Psoas muscle (tissue), 7 donors: ENCODE measurements at regions not wholly inside any gene's neighbourhood (a gene's known extent, or its start where the extent isn't known, plus 50 kb on each side); places are given as distances from the start of the nearest gene placed in this dataset.

Source experiments
- ATAC-seq, 4 donors: fragments of 200-7000 bp; cut with Tn5 transposase; one replicate each; pipeline ENCODE4 v1.9.1; 2020; ENCODE audit warnings: moderate library complexity in 3 of 4, mild to moderate bottlenecking in 2 of 4
- DNase-seq, 2 donors: peaks; one replicate each; pipeline ENCODE4 v3.0.0-alpha.2; 2020
- H3K27ac ChIP-seq: fragments of 200-600 bp; one replicate; pipeline ENCODE4 v1.8.0; 2022
- H3K27me3 ChIP-seq, 3 donors: fragments of 200-600 bp in 1 of 3; one replicate each; pipeline versions ENCODE4 v1.6.1 to v1.8.0; 2013 to 2022; ENCODE audit warnings: low read length in 2 of 3, mild to moderate bottlenecking in 2 of 3, moderate library complexity in 1 of 3; ENCODE audit not compliant: insufficient read depth in 3 of 3
- H3K36me3 ChIP-seq, 2 donors: fragments of 200-600 bp in 1 of 2; one replicate each; pipeline versions ENCODE4 v1.6.1 to v1.8.0; 2013 to 2022; ENCODE audit warnings: low read depth in 1 of 2, mild to moderate bottlenecking in 1 of 2, moderate library complexity in 1 of 2; ENCODE audit not compliant: insufficient read depth in 1 of 2
- H3K4me1 ChIP-seq: fragments of 200-600 bp; one replicate; pipeline ENCODE4 v1.8.0; 2022
- H3K4me3 ChIP-seq: fragments of 200-600 bp; one replicate; pipeline ENCODE4 v1.8.0; 2022; ENCODE audit warnings: mild to moderate bottlenecking
- H3K9me3 ChIP-seq: fragments of 200-600 bp; one replicate; pipeline ENCODE4 v1.8.0; 2022
- WGBS, 3 donors: extraction: QIAGEN DNeasy Blood & Tissue Kit; methylation state at CpG; one replicate each; pipeline versions ENCODE4 v1.1.6 to v1.1.7; 2013; 5-methylcytosine and 5-hydroxymethylcytosine counted together
- intact Hi-C, 2 donors: fragments of 100-400 bp; cut with DNase I; formaldehyde crosslinking; loops; one replicate each; pipeline versions ENCODE4 v1.11.0 to v1.14.2; 2022
- TF ChIP-seq, protein P1 (sequence below): fragments of 200-600 bp; IDR thresholded peaks from one replicate; pipeline ENCODE4 v1.8.0; 2022; ENCODE audit warnings: antibody characterized with exemption
- donor health status: healthy with polysubstance abuse.
- donor health status: DM: no; HTN: no; CAD: no; lungs with moderate emphysema.
- donor health status: Bipolar disorder and iron deficiency.
- donor health status: healthy.
- donor health status: DM: yes; HTN: yes; CAD: no.
- donor health status: DM: no; HTN: no; CAD: no.
- donor health status: DM: yes; HTN: yes; CAD: no.

DNA sequence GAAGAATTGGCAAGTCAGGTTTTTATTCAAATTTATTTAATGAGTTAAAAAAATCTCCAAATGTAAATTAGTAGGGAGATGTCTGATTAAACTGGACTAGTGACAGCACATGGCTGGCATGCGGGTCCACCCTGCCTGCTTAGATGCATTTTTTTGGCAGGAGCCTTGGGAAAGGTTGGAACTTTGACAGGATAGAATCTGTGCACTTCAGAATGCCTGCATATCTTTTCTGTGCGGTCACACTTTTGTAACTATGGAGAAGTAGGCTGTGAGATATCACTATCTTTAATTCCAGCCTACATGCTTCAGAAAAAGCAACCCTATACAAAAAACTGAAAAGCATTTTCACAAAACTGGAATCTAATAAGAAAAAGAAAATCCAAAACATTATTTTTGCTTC lies 317.8 kb downstream of the MBD2 start:
- ATAC-seq (no peak), DNase-seq (no peak)
- WGBS, 3 donors: 60 to 77% (median 63%) methylated on average over 2 of the region's 2 CpGs
- intact Hi-C loops: loop anchor here in 1 of 2 donors (10.0 kb wide), 1 partner anchor 208 kb away; no protein-coding TSS in a partner anchor
- no peak overlapping the region for H3K27ac ChIP-seq
- TF ChIP-seq, protein P1, sequence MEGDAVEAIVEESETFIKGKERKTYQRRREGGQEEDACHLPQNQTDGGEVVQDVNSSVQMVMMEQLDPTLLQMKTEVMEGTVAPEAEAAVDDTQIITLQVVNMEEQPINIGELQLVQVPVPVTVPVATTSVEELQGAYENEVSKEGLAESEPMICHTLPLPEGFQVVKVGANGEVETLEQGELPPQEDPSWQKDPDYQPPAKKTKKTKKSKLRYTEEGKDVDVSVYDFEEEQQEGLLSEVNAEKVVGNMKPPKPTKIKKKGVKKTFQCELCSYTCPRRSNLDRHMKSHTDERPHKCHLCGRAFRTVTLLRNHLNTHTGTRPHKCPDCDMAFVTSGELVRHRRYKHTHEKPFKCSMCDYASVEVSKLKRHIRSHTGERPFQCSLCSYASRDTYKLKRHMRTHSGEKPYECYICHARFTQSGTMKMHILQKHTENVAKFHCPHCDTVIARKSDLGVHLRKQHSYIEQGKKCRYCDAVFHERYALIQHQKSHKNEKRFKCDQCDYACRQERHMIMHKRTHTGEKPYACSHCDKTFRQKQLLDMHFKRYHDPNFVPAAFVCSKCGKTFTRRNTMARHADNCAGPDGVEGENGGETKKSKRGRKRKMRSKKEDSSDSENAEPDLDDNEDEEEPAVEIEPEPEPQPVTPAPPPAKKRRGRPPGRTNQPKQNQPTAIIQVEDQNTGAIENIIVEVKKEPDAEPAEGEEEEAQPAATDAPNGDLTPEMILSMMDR: no peak
- H3K4me1 ChIP-seq: no peaks in the 10 kb centered on the region
- H3K27me3 ChIP-seq: no peaks in the 10 kb centered on the region
- H3K9me3 ChIP-seq: no peaks in the 10 kb centered on the region
- H3K4me3 ChIP-seq: no peak overlapping the region
- no peaks in the 10 kb centered on the region for H3K36me3 ChIP-seq

DNA sequence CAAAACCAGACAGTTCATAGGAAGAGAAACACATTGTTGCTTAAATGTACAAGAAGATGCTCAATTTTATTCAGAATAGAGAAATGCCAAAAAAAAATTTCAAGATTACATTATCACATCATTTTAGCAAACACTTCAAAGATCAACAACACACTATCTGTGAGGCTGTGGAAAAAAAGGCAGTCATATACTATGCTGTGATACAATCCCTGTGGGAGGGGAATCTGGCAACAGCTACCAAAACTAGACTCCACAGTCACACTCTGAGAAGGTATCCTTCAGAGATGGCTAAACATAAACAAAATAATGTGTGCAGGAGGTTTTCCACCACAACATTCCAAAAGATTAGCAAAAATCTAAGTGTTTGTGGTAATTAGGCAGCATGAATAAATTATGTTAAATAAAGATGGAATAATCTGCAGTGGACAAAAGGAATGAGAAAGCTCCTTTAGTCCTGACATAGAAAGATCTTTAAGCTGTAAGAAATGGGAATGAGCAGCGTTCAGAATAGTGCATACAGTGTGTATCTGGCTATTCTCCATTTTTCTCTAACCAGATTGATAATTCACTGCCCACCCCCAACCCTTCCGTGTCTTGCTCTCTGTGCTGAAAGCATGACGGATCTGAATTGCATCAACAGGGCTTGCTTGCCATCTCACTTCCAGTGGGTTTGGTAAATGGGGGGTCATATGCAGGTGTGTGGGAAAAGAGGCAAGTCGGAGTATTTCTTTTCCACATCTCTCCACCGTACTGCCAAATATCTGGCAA lies 329.6 kb downstream of the MBD2 start:
- Histone ChIP-seq H3K27me3 (no peaks in the 10 kb centered on the region), H3K36me3 (no peaks in the 10 kb centered on the region), H3K4me1 (no peaks in the 10 kb centered on the region), H3K9me3 (no peaks in the 10 kb centered on the region), H3K27ac (no peak overlapping the region), H3K4me3 (no peak overlapping the region)
- TF ChIP-seq, protein P1: no peak
- no peak for ATAC-seq
- intact Hi-C loops: no loop called here
- no peak for DNase-seq
- WGBS, 3 donors: 62 to 73% (median 65%) methylated on average over 5 of the region's 5 CpGs

DNA sequence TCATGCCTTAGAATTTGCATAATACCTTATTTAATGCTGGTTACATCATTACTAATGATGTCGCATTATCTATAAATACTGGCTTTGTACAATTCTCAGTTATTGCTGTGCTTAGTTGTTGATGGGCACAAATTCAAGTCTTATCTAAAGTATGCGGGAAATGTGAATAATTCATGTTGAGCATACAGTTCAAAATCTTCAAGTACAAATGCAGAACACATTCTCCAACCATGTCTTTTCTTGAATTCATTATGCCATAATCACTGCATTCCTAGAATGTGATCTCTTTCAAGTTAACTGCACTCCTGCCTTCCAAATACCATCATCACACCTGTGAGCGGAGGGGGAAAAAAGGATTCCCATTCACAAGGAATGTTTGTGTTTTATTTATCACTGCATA lies 337.0 kb downstream of the MBD2 start:
- TF ChIP-seq, protein P1: no peak

DNA sequence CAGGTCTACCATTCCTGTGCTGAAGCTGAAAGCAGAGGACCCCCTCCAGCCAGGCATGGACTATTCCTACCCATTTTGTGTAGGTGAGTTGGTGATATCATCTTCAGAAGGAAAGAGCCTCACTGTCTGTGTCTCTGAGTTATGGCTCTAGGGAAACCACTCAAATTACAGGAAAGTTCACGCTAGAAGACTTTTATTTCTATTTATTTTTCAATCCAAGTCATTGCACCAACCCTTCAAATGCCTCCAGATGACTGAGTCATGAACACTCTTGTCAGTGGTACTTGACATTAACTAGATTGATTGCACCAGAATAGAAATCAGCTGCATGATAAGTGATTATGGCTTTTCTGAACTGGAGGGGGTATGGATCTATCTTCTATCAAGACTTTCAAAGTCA lies 338.4 kb downstream of the MBD2 start:
- DNase-seq (no peak), ATAC-seq (no peak)
- no peaks in the 10 kb centered on the region for H3K36me3 ChIP-seq
- no peaks in the 10 kb centered on the region for H3K4me1 ChIP-seq
- H3K4me3 ChIP-seq: no peak overlapping the region
- no peaks in the 10 kb centered on the region for H3K9me3 ChIP-seq
- WGBS, 3 donors: 41 to 52% (median 47%) methylated on average over 1 of the region's 1 CpG
- no peak overlapping the region for H3K27ac ChIP-seq
- TF ChIP-seq, protein P1: no peak
- intact Hi-C loops: no loop called here
- H3K27me3 ChIP-seq: no peaks in the 10 kb centered on the region

More for the DNA sequence above, 337.0 kb downstream of the MBD2 start:
- ATAC-seq (no peak), DNase-seq (no peak)
- intact Hi-C loops: no loop called here
- H3K36me3 ChIP-seq: no peaks in the 10 kb centered on the region
- H3K9me3 ChIP-seq: no peaks in the 10 kb centered on the region
- no peaks in the 10 kb centered on the region for H3K4me1 ChIP-seq
- WGBS, 3 donors: 94 to 96% (median 95%) methylated on average over 3 of the region's 3 CpGs
- no peaks in the 10 kb centered on the region for H3K27me3 ChIP-seq
- no peak overlapping the region for H3K27ac ChIP-seq
- no peak overlapping the region for H3K4me3 ChIP-seq

DNA sequence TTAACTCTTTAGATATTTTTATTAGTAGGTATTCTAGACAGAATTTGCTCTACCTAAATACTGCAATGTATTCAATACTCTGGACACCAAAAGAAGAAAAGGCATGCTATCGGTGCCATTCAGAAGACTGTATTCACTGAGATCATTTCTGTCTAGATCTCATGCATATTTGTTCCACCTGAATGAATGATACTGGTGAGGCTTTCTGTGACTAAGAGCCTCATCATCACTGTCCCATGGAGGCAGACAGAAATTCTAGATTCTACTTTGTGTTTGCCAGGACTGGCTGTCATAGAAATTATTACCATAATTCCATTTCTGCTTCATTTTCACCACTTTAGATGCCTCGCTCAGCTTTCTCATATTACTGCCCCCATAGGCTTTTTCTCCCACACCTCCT lies 340.7 kb downstream of the MBD2 start:
- DNase-seq: no peak
- WGBS, 3 donors: 88 to 96% (median 91%) methylated on average over 2 of the region's 2 CpGs
- no peaks in the 10 kb centered on the region for H3K27me3 ChIP-seq
- ATAC-seq: no peak
- no peaks in the 10 kb centered on the region for H3K36me3 ChIP-seq
- TF ChIP-seq, protein P1: no peak
- intact Hi-C loops: no loop called here
- H3K4me1 ChIP-seq: no peaks in the 10 kb centered on the region
- H3K9me3 ChIP-seq: no peaks in the 10 kb centered on the region
- H3K27ac ChIP-seq: no peak overlapping the region
- H3K4me3 ChIP-seq: no peak overlapping the region
